ENCODE measurements at regions not wholly inside any gene's neighbourhood (a gene's known extent, or its start where the extent isn't known, plus 50 kb on each side); places are given as distances from the start of the nearest gene placed in this dataset.

- Histone ChIP-seq H3K27me3 (ENCODE audit: control insufficient read depth in 1 of 2, insufficient read depth in 2 of 2, low read length in 2 of 2) (peaks cover 0 to 16% of the 10 kb centered on the region in 2 experiments; a peak in 2 of 5 replicates), H2AFZ (ENCODE audit: low read length) (no peak overlapping the region), H3K27ac (ENCODE audit: extremely low read length, insufficient read depth, low read length) (no peak overlapping the region), H3K4me3 (replicated peaks in 1 of 3; ENCODE audit: insufficient read depth in 1 of 3, low read depth in 2 of 3, low read length in 3 of 3) (no peak overlapping the region), H3K4me1 (ENCODE audit: insufficient read depth, low read length) (0 out of 2 replicates have a peak, but pooled peaks cover 7% of the 10 kb centered on the region), H3K79me2 (ENCODE audit: insufficient read depth, low read length) (no peaks in the 10 kb centered on the region), H3K9me3 (ENCODE audit: low read length) (no peaks in the 10 kb centered on the region), H3K9ac (ENCODE audit: insufficient read depth, low read depth, low read length) (no peak overlapping the region), H4K20me1 (ENCODE audit: insufficient read depth, low read length) (no peaks in the 10 kb centered on the region), H3K4me2 (ENCODE audit: low read depth, low read length) (no peak overlapping the region), H3K36me3 (replicated peaks in 1 of 2; ENCODE audit: control insufficient read depth in 1 of 2, insufficient read depth in 2 of 2, low read length in 2 of 2) (no peaks in the 10 kb centered on the region)
- TF ChIP-seq FOXJ3 (CRISPR knock-in tag; IDR thresholded peaks at IDR 0.05; ENCODE audit: borderline replicate concordance) (no peak), IRX3 (CRISPR knock-in tag; IDR thresholded peaks at IDR 0.05; ENCODE audit: borderline replicate concordance, low read depth) (no peak), ELF3 (CRISPR knock-in tag; IDR thresholded peaks at IDR 0.05) (no peak), DR1 (CRISPR knock-in tag; IDR thresholded peaks at IDR 0.05) (no peak), ZNF704 (CRISPR knock-in tag; IDR thresholded peaks at IDR 0.05; ENCODE audit: borderline replicate concordance) (no peak), ZBTB1 (CRISPR knock-in tag; IDR thresholded peaks at IDR 0.05; ENCODE audit: borderline replicate concordance) (no peak), JUNB (CRISPR knock-in tag; IDR thresholded peaks at IDR 0.05; ENCODE audit: borderline replicate concordance) (no peak), MEIS1 (CRISPR knock-in tag; IDR thresholded peaks at IDR 0.05; ENCODE audit: borderline replicate concordance) (no peak), ZKSCAN8 (CRISPR knock-in tag; IDR thresholded peaks at IDR 0.05; ENCODE audit: borderline replicate concordance) (no peak), ZKSCAN5 (CRISPR knock-in tag; IDR thresholded peaks at IDR 0.05) (no peak), ZNF546 (CRISPR knock-in tag; conservative IDR thresholded peaks at IDR 0.05) (no peak), GTF2F1 (IDR thresholded peaks at IDR 0.05; ENCODE audit: low read length) (no peak), MZF1 (CRISPR knock-in tag; IDR thresholded peaks at IDR 0.05; ENCODE audit: borderline replicate concordance) (no peak), NKX3-1 (CRISPR knock-in tag; IDR thresholded peaks at IDR 0.05) (no peak), HOXA9 (CRISPR knock-in tag; IDR thresholded peaks at IDR 0.05; ENCODE audit: borderline replicate concordance) (no peak), ZNF292 (CRISPR knock-in tag; IDR thresholded peaks at IDR 0.05; ENCODE audit: borderline replicate concordance, low read depth) (no peak), TERF1 (CRISPR knock-in tag; IDR thresholded peaks at IDR 0.05) (no peak), RARG (CRISPR knock-in tag; IDR thresholded peaks at IDR 0.05; ENCODE audit: low read depth) (no peak), ZNF558 (CRISPR knock-in tag; IDR thresholded peaks at IDR 0.05; ENCODE audit: borderline replicate concordance) (no peak)
- 13% methylated on average over 6 of the region's 6 CpGs for WGBS (ENCODE audit: low lambda C conversion rate)
- intact Hi-C loops (cut with micrococcal nuclease; ENCODE audit: unreplicated experiment) (no loop called here), in situ Hi-C loops (cut with HindIII; ENCODE audit: extremely low pct_ligation_motif_present, low pct_unique_long_range_greater_than_20kb) (no loop called here)
- ChIA-PET POLR2A (no interaction called here), CTCF (ENCODE audit: low intra/inter-chr PET ratio, low total read pairs) (no interaction called here)
- ATAC-seq (no peak), DNase-seq (ENCODE audit: low spot score) (no peak), FAIRE-seq (no peak)
- BruUV-seq (replicated peaks) = no TSS peak
Measured at GRCh38 chr2:204112084-204112770, 175.7 kb downstream of the ICOS start.
